ENCODE measurements at regions not wholly inside any gene's neighbourhood (a gene's known extent, or its start where the extent isn't known, plus 50 kb on each side); places are given as distances from the start of the nearest gene placed in this dataset.

GRCh38 chr3:193816028-193816395 is 223.0 kb downstream of the OPA1 start:
- TF ChIP-seq CTCF (IDR thresholded peaks at IDR 0.05; ENCODE audit: poor library complexity) (no peak), EZH2 (IDR thresholded peaks at IDR 0.05; ENCODE audit: borderline replicate concordance) (no peak)

Measured in hepatocyte (in vitro differentiated cells).